ENCODE measurements at regions not wholly inside any gene's neighbourhood (a gene's known extent, or its start where the extent isn't known, plus 50 kb on each side); places are given as distances from the start of the nearest gene placed in this dataset.

DNA sequence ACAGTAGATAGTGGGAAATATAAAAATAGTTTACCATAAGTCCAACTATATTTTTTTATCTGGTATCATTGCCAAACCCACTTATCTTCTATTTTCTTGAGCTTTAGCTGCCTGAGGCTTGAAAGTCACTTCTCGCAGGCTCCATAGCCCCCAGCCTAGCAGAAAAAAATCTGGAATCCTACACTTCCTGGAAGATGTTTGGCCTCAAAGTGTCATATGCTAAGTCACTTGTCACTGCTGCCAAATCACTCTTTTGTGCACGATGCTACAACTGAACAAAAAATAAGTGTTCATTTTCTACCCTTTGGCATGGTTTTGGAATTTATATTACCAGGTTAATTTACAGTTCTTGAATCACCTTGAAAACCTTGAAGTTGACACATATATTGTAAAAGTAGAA, 612.5 kb upstream of the ATXN8OS start:
- TF ChIP-seq, protein P1, sequence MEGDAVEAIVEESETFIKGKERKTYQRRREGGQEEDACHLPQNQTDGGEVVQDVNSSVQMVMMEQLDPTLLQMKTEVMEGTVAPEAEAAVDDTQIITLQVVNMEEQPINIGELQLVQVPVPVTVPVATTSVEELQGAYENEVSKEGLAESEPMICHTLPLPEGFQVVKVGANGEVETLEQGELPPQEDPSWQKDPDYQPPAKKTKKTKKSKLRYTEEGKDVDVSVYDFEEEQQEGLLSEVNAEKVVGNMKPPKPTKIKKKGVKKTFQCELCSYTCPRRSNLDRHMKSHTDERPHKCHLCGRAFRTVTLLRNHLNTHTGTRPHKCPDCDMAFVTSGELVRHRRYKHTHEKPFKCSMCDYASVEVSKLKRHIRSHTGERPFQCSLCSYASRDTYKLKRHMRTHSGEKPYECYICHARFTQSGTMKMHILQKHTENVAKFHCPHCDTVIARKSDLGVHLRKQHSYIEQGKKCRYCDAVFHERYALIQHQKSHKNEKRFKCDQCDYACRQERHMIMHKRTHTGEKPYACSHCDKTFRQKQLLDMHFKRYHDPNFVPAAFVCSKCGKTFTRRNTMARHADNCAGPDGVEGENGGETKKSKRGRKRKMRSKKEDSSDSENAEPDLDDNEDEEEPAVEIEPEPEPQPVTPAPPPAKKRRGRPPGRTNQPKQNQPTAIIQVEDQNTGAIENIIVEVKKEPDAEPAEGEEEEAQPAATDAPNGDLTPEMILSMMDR (IDR thresholded peaks at IDR 0.05): no peak

DNA sequence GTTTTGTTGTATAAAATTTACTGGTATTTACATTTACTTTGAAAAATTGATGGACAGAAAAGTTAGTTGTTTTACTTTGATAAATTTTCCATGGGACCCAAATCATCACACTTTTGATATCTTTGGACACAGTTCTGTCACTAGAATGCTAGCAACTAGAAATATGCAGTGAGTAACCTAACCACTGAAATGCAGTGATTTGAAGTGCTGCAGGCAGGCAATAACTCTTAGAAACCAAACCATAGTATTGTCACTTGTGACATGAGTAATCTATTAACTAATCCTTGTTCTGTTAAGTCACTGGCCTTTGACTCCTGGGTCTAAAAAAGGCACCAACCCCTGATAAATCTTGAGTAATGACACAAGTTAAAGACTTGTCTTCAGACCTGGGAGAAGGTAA, 620.0 kb upstream of the ATXN8OS start:
- Mint-ChIP-seq H3K36me3 (ENCODE audit: low read depth) (no peaks in the 10 kb centered on the region), H3K27ac (peak overlapping the region; percentile 24), H3K9me3 (peaks cover 55% of the 10 kb centered on the region), H3K4me3 (no peak overlapping the region), H3K4me1 (no peaks in the 10 kb centered on the region), H3K27me3 (ENCODE audit: low read depth, poor library complexity) (no peaks in the 10 kb centered on the region)
- TF ChIP-seq, protein P1 (IDR thresholded peaks at IDR 0.05): no peak
- no peak for DNase-seq

More for the DNA sequence above, 612.5 kb upstream of the ATXN8OS start:
- Mint-ChIP-seq H3K4me1 (no peaks in the 10 kb centered on the region), H3K4me3 (no peak overlapping the region), H3K27ac (no peak overlapping the region), H3K36me3 (ENCODE audit: low read depth) (no peaks in the 10 kb centered on the region), H3K27me3 (ENCODE audit: low read depth, poor library complexity) (no peaks in the 10 kb centered on the region), H3K9me3 (peaks cover 15% of the 10 kb centered on the region)
- no peak for DNase-seq

DNA sequence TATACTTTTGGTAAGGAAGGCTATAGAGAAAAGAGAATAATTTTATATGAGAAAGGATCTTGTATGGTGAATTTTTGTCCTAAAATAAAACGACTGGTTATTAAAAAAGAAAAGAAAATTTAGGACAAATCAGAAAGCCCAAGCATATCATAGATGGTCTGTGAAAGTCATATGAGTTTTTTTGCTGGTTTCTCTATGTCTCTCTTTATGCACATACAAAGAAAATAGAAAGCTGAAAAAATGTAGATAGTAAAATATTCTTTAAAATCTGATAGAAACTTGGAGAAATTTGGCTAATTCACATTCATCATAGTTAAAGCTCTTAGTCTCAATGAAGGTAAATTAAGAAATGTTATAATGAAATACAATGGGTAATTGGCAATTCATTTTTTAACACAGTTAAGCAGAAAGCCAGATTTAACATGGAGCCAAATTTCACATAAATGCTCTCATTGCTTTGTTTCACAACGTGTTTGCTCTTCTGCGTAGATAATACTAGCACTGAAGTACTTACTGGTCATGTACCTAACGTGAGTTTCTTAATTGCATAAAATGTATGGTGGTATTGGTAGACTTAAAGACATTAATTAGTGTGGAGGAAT, 621.5 kb upstream of the ATXN8OS start:
- no peak for DNase-seq
- H3K27ac Mint-ChIP-seq: no peak overlapping the region
- TF ChIP-seq, protein P1 (IDR thresholded peaks at IDR 0.05): no peak
- no peaks in the 10 kb centered on the region for H3K4me1 Mint-ChIP-seq
- H3K4me3 Mint-ChIP-seq: no peak overlapping the region
- H3K9me3 Mint-ChIP-seq: peaks cover 59% of the 10 kb centered on the region
- no peaks in the 10 kb centered on the region for H3K36me3 Mint-ChIP-seq (ENCODE audit: low read depth)
- H3K27me3 Mint-ChIP-seq (ENCODE audit: low read depth, poor library complexity): peaks cover under 1% of the 10 kb centered on the region

DNA sequence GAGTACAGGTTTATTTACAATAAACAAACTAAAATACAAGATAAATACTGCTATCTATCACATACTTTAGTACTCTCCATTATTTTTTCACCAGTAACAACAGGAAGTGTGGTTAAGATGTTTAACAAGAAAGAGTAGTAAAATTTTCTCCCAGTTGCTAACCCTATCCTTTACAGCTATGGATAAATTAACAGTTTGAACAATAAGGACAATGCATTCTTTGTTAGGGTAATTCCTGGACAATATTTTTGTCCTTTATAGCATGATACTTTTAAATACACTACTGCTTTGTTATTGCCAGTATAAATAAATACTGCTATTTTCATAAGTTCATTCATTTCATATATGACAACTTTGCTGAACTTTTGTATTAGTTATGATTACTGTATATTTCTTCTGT, 630.2 kb upstream of the ATXN8OS start:
- no peak for DNase-seq
- no peaks in the 10 kb centered on the region for H3K36me3 Mint-ChIP-seq (ENCODE audit: low read depth)
- no peak overlapping the region for H3K27ac Mint-ChIP-seq
- H3K4me1 Mint-ChIP-seq: no peaks in the 10 kb centered on the region
- peaks cover 5% of the 10 kb centered on the region for H3K27me3 Mint-ChIP-seq (ENCODE audit: low read depth, poor library complexity)
- TF ChIP-seq, protein P1 (IDR thresholded peaks at IDR 0.05): no peak
- H3K4me3 Mint-ChIP-seq: no peak overlapping the region
- peaks cover 18% of the 10 kb centered on the region for H3K9me3 Mint-ChIP-seq

DNA sequence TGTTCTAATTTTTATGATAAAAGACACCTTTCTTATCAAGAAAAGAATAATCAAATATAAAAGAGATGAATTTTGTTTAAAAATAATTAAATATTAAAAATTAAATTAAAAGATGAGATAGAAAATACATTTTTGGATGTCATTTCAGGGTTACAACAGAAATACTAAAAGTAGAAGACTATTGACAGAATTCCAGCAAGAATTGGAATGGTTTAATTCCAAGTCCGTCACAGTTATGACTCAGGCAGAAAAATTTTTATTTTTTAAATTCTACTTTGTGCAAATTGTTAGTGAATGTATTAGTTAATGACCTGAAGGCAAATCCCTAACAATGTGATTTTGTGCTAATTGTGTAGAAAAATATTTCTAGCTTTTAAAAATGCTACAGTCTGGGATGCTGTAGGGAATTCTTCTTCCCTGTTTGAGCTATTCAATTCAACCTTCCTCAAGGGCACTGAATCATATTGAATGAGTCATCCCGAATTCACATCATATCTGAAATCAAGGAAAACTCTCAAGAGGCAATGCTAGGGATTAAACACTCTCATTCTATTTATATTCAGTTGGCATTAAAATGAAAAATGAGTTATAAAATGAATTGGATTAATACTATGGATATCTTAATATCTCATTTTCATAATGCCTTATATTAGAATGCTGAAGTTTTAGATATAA, 633.5 kb upstream of the ATXN8OS start:
- Mint-ChIP-seq H3K4me1 (no peaks in the 10 kb centered on the region), H3K27ac (no peak overlapping the region), H3K36me3 (ENCODE audit: low read depth) (no peaks in the 10 kb centered on the region), H3K27me3 (ENCODE audit: low read depth, poor library complexity) (no peaks in the 10 kb centered on the region), H3K9me3 (peaks cover 4% of the 10 kb centered on the region), H3K4me3 (no peak overlapping the region)
- TF ChIP-seq, protein P1 (IDR thresholded peaks at IDR 0.05): no peak
- DNase-seq: no peak

DNA sequence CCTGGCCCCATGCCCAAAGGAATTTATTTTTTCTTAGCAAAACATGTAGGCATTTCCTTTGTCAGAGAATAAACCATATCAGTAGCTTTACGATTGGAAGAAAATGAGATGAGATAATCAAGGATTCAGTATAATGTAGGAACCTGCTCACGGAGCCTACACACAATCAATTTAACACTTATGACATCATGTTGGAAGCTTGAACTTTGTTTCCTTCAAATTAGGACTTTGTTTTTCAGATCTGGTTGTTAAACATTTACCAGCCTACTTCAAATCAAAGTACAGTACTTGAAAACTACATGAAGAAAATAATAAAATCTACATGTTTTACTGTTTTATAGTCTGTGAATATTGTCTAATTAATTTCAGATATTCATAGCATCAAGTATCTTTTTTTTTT, 639.0 kb upstream of the ATXN8OS start:
- peaks cover 5% of the 10 kb centered on the region for H3K9me3 Mint-ChIP-seq
- H3K27me3 Mint-ChIP-seq (ENCODE audit: low read depth, poor library complexity): no peaks in the 10 kb centered on the region
- no peak overlapping the region for H3K27ac Mint-ChIP-seq
- no peak overlapping the region for H3K4me3 Mint-ChIP-seq
- TF ChIP-seq, protein P1 (IDR thresholded peaks at IDR 0.05): no peak
- no peaks in the 10 kb centered on the region for H3K4me1 Mint-ChIP-seq
- DNase-seq: no peak
- H3K36me3 Mint-ChIP-seq (ENCODE audit: low read depth): no peaks in the 10 kb centered on the region

Data from nephron progenitor cell (in vitro differentiated cells).